Breast epithelium (tissue), 4 donors: ENCODE measurements at regions not wholly inside any gene's neighbourhood (a gene's known extent, or its start where the extent isn't known, plus 50 kb on each side); places are given as distances from the start of the nearest gene placed in this dataset.

ENCODE experiments used
- DNase-seq, 2 donors: peaks; one replicate each; pipeline ENCODE4 v3.0.0-alpha.2; 2019; ENCODE audit warnings: low spot score in 2 of 2
- H3K27ac ChIP-seq, 2 donors: fragments of 200-600 bp; sonication (generic) in 1 of 2; one replicate each; pipeline ENCODE4 v1.5.1; 2016 to 2019; ENCODE audit warnings: mild to moderate bottlenecking in 1 of 2
- H3K27me3 ChIP-seq, 2 donors: fragments of 200-600 bp; sonication (generic) in 1 of 2; one replicate each; pipeline versions ENCODE4 v1.5.1 to v1.6.0; 2017 to 2019; ENCODE audit warnings: control low read depth in 1 of 2, mild to moderate bottlenecking in 1 of 2
- H3K36me3 ChIP-seq: fragments of 200-600 bp; one replicate; pipeline ENCODE4 v1.5.1; 2019
- H3K4me1 ChIP-seq, 2 donors: fragments of 200-600 bp; sonication (generic); one replicate each; pipeline ENCODE4 v1.5.1; 2016 to 2019; ENCODE audit warnings: control low read depth in 1 of 2
- H3K4me3 ChIP-seq, 3 donors: fragments of 200-600 bp; sonication (generic); 1 replicate in 2 of 3; 2 replicates in 1 of 3; pipeline ENCODE4 v1.5.1; 2016 to 2019; ENCODE audit warnings: mild to moderate bottlenecking in 3 of 3, moderate library complexity in 2 of 3
- H3K9me3 ChIP-seq, 2 donors: fragments of 200-600 bp; sonication (generic) in 1 of 2; one replicate each; pipeline ENCODE4 v1.5.1; 2016 to 2019; ENCODE audit warnings: control low read depth in 1 of 2
- CTCF ChIP-seq, 3 donors: fragments of 450-650 bp; IDR thresholded peaks; one replicate each; pipeline ENCODE4 v1.5.1; 2016 to 2017; ENCODE audit warnings: antibody characterized with exemption in 3 of 3, mild to moderate bottlenecking in 3 of 3, moderate library complexity in 3 of 3
- POLR2A ChIP-seq: fragments of 450-650 bp; IDR thresholded peaks from one replicate; pipeline ENCODE4 v1.6.1; 2016; ENCODE audit warnings: antibody characterized with exemption, mild to moderate bottlenecking, moderate library complexity
- POLR2AphosphoS5 ChIP-seq, 3 donors: sonication (generic); formaldehyde crosslinking; IDR thresholded peaks; one replicate each; pipeline ENCODE4 v1.6.1; 2017; ENCODE audit warnings: antibody characterized with exemption in 3 of 3
- intact Hi-C: fragments of 100-400 bp; cut with DNase I; formaldehyde crosslinking; loops from one replicate; pipeline ENCODE4 v1.15.1; 2023; ENCODE audit warnings: low total_unique reads

GRCh38 chr7:125445836-125446235 is 516.2 kb upstream of the POT1 start:
- intact Hi-C loops: no loop called here

GRCh38 chr7:125444864-125445263 is 515.2 kb upstream of the POT1 start:
- Histone ChIP-seq H3K36me3 (no peaks in the 10 kb centered on the region), H3K27ac (no peak overlapping the region), H3K9me3 (no peaks in the 10 kb centered on the region), H3K4me1 (no peaks in the 10 kb centered on the region), H3K27me3 (no peaks in the 10 kb centered on the region), H3K4me3 (no peak overlapping the region)
- DNase-seq: no peak
- intact Hi-C loops: no loop called here
- TF ChIP-seq CTCF (IDR thresholded peaks at IDR 0.05): no peak

More at GRCh38 chr7:125445836-125446235, 516.2 kb upstream of the POT1 start:
- H3K4me1 ChIP-seq: no peaks in the 10 kb centered on the region
- no peaks in the 10 kb centered on the region for H3K9me3 ChIP-seq
- TF ChIP-seq CTCF (IDR thresholded peaks at IDR 0.05) (no peak), POLR2A (no peak), POLR2AphosphoS5 (IDR thresholded peaks at IDR 0.05) (no peak)
- DNase-seq: no peak
- H3K27me3 ChIP-seq: no peaks in the 10 kb centered on the region
- no peak overlapping the region for H3K27ac ChIP-seq
- no peaks in the 10 kb centered on the region for H3K36me3 ChIP-seq
- H3K4me3 ChIP-seq: no peak overlapping the region

GRCh38 chr7:125436220-125436619 is 506.6 kb upstream of the POT1 start:
- Histone ChIP-seq H3K4me3 (no peak overlapping the region), H3K4me1 (no peaks in the 10 kb centered on the region), H3K27me3 (no peaks in the 10 kb centered on the region), H3K9me3 (no peaks in the 10 kb centered on the region), H3K36me3 (no peaks in the 10 kb centered on the region), H3K27ac (no peak overlapping the region)
- DNase-seq: no peak
- TF ChIP-seq POLR2AphosphoS5 (IDR thresholded peaks at IDR 0.05) (no peak), POLR2A (no peak), CTCF (IDR thresholded peaks at IDR 0.05) (no peak)
- intact Hi-C loops: no loop called here

- Histone ChIP-seq H3K4me3 (no peak overlapping the region), H3K36me3 (no peaks in the 10 kb centered on the region), H3K27me3 (no peaks in the 10 kb centered on the region), H3K9me3 (no peaks in the 10 kb centered on the region), H3K4me1 (no peaks in the 10 kb centered on the region), H3K27ac (no peak overlapping the region)
- TF ChIP-seq CTCF (IDR thresholded peaks at IDR 0.05) (no peak), POLR2AphosphoS5 (IDR thresholded peaks at IDR 0.05) (no peak), POLR2A (no peak)
- DNase-seq: no peak
- intact Hi-C loops: no loop called here
Measured at GRCh38 chr7:125431349-125431748, 501.7 kb upstream of the POT1 start.

GRCh38 chr7:125430013-125430412 is 500.4 kb upstream of the POT1 start:
- no peak for DNase-seq
- no peaks in the 10 kb centered on the region for H3K4me1 ChIP-seq
- intact Hi-C loops: no loop called here
- no peak overlapping the region for H3K4me3 ChIP-seq
- no peak overlapping the region for H3K27ac ChIP-seq
- H3K27me3 ChIP-seq: no peaks in the 10 kb centered on the region
- no peaks in the 10 kb centered on the region for H3K9me3 ChIP-seq
- no peaks in the 10 kb centered on the region for H3K36me3 ChIP-seq
- TF ChIP-seq POLR2A (no peak), POLR2AphosphoS5 (IDR thresholded peaks at IDR 0.05) (no peak), CTCF (IDR thresholded peaks at IDR 0.05) (no peak)
